ENCODE measurements at regions not wholly inside any gene's neighbourhood (a gene's known extent, or its start where the extent isn't known, plus 50 kb on each side); places are given as distances from the start of the nearest gene placed in this dataset.

- TF ChIP-seq EP300 (IDR thresholded peaks at IDR 0.05; ENCODE audit: borderline replicate concordance) (no peak), RAD21 (IDR thresholded peaks at IDR 0.05; ENCODE audit: low read depth) (no peak)
Measured at GRCh38 chr2:66729416-66730330, 294.7 kb downstream of the MEIS1 start.

Measured in Ishikawa (cell line).